Activated T-cell treated with anti-CD3 and anti-CD28 coated beads, Interleukin-2, amount 50 U/mL, for 1 hour (primary cell): ENCODE measurements at regions not wholly inside any gene's neighbourhood (a gene's known extent, or its start where the extent isn't known, plus 50 kb on each side); places are given as distances from the start of the nearest gene placed in this dataset.

Experiments used
- DNase-seq: peaks from one replicate; pipeline ENCODE4 v3.0.0-alpha.2; 2020

DNA sequence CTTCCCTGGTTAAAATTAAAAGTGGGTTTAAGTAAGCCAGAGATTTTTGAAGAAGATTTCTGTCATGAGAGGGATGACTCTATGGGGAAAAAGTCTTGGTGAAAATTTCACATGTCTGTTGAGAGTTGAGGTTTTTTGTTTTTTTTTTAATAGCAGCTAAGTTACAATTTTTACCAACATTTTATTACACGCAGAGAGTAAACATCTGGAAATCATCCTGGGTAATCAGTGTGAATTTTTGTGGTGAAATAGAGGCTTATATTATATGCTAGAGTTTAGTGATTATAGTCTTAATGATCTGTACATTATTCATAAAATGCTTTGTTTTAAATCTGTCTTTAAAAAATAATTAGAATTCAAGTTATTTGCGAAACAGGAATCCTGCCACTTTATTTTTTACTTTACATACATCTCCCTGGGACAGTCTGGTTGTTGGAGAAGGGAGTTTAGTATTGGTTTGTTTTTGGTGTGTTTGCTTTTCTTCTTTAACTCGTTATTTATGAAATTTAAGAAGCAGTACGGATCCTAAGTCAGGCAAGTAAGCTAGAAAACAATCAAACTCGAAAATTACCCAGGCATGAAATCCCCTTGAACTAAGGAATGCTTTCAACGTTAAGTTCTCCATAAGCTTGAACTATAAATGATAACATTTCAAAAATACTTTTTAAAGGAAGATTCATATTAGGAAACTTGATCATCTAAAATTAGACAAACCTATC lies 143.4 kb upstream of the TSC22D2 start:
- DNase-seq, result no peak

DNA sequence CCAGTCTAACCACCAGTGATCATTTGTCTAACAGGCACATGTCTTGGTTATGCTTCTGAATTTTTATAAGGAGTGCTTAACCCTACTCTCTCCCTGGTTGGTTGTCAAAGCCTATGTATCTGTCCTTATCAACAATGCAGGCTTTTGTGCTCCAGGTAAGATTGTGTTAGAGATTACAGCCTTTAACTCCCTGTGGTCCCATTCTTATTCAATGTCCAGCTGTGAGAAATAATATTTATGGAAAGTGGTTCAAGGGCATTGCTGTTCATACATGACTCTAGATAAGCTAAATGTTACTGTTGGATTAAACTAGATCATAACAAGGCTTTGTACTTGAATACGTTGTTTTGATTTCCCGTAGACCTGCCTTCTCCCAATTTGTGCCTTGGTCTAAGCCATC lies 146.1 kb upstream of the TSC22D2 start:
- DNase-seq, result no peak

DNA sequence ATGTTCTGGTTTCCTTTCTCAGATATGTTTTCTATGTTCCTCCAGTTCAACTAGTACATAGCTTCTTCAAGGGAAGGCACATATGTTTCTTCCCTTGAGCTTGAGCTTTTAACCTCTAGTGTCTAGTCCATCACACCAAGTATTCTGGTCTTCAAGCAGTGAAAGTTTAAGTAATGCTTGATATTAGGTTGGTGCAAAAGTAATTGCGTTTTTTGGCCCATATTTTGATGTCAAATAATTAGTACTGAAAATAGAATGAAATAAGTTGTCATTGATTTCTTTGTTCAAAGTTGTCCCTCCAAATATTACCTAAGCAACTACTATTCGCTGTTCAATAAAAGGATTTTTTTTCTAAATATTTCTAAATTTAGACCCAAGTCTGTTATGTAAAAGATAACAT lies 146.7 kb upstream of the TSC22D2 start:
- no peak for DNase-seq

DNA sequence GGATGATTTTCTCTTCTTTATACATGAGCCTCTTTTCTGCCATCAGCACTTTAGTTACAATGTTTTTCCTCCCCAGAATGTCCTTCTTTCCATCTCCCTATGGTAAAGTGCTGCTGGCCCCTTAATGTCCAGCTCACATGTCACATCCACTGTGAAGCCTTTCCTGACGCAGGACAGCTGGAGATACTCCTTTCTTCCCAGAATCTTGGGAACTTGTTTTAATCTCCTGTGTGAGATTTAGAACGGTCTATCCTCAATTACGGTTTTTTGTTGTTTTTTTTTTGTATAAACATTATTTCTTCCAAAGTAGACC lies 147.7 kb upstream of the TSC22D2 start:
- DNase-seq, result no peak

DNA sequence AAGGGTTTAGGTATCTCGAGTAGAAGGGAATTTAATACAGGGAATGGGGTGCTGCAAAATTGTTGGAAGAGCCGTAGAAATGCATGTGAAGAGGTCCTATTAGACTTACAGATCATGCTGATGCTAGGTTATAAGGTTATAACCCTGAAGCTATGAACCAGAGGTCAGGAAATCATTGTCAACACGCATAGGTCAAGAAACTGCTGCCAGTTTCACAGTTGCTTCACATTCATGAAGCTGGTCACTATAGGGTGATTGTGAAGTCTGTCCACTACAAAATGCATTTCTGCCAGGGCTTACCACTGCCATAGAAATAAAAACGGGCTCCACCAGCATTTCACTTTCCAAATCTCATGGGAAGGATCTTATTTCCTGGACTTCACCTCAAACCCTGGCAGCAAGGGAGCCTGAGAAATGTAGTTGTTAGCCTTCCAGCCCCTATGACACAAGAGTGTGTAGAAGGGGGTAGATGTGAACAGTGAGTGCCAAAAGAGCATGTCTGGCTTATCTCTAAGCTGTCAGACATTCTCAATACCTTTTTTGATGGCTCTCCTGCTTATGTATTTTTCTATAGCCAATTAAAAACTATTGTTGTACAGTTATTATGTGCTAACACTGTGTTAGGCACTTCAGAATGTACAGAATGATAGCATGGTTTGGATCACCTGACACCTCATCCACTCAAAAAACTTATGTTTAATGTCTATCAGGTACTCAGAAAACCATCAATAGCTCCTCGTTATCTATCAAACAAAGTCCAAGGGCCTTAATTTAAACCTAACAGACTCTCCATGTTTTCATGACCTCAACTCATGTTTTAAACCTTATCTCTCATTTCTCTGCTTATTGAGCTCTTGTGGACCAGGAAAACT lies 148.3 kb upstream of the TSC22D2 start:
- no peak for DNase-seq

DNA sequence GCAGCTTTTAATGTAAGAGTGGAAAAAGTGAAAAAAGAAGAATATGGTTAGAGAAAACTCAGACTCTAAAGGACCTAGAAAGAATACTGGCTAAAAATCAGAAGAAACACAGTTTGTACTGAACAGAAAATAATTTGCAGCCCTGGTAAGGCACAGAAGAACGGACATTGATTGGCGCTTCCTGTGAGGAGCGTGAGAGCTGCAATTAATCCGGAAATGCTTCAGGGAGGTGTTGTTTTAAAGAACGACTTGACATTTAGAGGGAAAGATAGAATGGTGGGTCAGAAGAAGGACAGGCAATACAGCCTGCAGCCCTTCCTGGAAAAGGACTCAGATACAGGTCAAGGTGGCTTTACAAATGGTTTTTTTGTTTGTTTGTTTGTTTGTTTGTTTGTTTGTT lies 151.3 kb upstream of the TSC22D2 start:
- DNase-seq, result no peak

DNA sequence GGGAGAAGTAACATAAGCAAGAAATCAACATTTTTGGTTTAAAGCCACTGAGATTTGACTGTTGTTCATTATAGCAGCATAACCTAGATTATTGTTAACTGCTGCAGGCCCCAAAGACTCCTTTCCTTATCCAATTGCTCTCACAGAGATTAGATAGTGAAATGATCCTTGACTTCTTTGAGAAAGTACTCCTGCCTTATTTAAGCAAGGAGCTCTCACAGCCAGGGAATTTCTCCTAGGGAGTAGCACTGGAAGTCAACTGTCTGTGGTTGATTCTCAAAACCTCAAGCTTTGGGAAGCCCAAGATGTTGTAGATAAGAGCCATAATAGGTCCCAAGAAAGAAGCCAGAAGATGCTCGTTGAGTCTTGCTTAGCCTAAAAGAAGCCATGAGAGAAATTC lies 151.8 kb upstream of the TSC22D2 start:
- DNase-seq, result no peak

DNA sequence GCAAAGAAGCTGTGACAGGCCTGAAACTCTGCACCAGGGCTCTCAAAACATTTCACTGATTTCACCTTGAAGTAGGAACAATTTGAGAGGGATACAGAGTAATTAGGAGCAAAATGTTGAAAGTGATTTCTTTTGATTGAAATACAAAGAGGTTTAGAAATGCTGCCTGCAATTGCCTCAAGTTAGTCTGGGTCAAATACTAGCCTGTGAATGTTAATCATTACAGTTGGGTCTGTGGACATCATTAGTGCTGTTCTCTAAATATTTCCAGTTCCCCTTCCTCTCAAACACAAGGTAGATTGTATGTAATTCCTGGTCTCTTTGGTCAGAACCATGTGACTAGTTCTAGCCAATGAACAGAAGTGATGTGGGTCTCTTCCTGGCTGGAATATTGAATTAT lies 152.3 kb upstream of the TSC22D2 start:
- DNase-seq, result no peak

DNA sequence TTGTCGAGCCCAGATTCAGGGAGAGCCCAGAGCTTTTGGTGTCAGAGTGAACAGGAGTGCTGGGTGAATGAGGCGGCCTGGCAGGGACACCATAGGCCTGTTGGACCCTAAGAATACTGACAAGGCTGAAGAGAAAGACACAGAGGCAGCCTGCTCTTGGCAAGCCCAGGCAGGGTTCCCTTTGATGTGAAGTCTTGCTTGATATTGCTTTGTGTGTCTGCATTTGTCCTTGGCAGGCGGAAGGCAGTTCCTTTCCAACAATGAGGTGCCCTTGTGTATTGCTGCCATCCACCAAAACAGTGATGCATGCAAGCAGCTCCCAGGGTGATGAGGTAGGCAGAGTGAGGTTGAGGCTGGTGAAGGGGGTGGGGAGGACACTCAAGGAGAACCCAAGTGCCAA lies 152.7 kb upstream of the TSC22D2 start:
- DNase-seq, result no peak

DNA sequence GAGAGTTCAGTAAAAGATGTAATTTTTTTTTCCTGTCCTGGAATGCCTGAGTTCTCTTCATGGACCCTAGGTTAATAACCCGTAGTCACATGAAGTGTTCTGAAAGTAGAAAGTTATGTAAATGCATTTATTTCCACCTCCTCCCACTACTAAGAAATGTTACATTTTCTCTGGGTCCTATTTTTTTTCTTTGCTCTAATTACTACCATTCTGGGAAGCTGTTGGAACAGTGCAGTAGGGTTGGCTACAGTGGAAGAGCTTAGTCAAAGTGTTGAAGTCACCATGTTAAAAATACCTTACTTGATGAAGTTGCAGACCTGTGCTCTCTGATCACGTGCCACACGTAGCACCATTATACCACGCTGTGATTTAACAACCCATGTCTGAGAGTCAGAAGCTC lies 153.8 kb upstream of the TSC22D2 start:
- no peak for DNase-seq

DNA sequence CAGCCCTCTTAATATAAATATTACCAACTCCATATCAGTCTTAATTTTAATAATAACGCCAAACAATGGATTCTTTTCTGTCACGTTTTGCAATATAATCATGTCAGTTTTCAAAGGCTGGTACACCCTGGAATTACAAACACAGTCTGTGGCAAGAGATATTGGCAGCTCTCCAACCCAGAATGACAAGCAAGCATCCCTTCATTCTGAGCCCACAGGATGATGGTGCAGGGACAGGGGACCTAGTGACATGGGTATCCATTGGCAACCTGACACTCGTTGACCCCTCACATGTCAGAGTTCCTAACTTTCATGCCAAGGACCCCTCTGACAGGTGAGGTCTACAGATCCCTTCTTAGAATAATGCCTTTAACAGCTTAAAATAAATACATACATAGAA lies 154.5 kb upstream of the TSC22D2 start:
- no peak for DNase-seq

DNA sequence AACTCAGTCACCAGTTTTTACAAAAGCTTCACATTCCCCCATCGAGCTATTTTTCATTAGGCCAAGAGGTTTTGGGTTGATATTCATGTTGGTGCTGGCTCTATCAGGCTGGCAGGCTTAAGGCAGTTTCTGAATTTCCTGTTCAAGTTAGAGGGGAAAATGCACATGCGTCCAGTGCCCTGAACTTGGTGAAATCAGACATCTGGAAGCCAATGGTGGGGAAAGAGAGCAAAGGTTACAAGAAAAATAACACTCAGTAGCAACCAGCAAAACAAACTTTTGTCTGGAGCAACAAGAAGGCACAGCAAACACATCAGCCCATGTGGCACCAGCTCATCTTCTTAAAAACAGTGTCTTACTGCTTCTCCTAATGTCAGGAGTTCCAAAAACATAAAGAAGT lies 155.6 kb upstream of the TSC22D2 start:
- DNase-seq, result no peak

DNA sequence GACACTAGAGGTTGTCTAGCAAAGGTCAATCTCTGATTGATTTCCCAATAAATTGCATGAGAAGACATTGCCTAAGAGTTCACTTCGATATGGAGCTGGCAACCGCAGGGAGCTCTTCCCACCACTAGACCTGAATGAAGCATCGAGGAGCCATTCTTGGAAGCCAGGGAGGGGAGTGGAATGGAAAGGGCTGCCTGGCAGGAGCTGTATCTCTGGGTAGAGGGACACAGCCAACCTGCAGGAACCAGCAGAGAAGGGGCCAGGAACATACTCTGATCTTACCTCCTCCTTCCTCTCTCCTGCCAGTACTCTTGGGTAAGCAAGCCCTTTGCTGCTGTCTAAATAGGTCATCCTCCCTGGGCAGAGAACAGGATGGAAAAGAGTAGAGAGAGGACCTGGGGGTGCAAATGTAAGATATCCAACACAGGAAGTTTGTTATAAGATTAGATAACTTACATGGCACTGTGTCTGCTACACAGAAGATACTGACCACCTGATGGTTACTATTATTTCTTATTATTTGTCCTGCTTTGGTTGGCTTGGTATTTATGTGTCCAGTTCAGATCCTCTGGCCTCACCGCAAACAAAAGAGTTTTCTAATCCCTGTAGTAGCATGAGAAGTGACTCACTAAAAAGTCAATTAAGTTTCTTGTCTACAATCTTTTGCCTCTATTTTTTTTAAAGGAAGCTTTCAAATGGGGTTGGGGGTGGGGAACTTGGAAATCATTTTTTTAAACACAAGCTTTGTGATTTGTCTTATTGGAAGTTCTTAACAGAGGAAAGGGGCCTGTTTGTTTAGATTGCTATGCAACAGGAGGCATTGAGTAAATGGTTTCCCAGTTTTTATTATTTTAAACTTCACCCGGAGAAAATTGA lies 156.7 kb upstream of the TSC22D2 start:
- DNase-seq, result no peak

DNA sequence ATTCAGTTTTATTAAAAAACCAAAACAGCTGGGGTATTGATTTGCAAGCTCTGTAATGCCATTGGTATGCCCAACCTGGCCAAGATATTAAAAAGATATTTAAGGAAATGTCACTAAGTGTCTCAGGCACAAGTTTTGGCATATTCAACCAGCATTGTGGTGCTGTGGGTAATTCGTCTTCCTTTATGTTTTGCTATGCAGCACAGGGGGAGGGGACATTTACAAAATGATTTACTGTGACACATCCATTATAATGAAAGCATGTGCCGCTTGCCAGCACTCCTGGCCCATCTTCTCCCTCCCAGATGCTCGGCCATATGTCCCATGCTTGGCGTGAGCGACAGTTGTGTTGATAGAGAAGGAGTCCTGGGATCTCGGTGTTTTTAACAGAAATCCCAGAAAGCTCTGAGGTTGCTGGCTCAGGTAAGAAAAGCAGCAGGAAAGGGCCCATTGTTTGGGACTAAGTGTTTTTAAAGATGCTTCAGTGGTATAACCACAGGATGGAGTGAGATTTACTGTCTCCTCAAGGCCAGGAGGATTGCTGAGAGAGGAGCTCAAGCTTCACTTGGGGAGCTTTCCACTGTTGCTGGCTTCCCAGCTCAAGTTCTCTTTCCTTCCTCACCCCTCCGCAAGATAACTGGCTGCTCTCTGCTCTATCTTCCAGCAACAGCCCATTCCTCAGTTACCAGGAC lies 158.2 kb upstream of the TSC22D2 start:
- DNase-seq, result no peak

DNA sequence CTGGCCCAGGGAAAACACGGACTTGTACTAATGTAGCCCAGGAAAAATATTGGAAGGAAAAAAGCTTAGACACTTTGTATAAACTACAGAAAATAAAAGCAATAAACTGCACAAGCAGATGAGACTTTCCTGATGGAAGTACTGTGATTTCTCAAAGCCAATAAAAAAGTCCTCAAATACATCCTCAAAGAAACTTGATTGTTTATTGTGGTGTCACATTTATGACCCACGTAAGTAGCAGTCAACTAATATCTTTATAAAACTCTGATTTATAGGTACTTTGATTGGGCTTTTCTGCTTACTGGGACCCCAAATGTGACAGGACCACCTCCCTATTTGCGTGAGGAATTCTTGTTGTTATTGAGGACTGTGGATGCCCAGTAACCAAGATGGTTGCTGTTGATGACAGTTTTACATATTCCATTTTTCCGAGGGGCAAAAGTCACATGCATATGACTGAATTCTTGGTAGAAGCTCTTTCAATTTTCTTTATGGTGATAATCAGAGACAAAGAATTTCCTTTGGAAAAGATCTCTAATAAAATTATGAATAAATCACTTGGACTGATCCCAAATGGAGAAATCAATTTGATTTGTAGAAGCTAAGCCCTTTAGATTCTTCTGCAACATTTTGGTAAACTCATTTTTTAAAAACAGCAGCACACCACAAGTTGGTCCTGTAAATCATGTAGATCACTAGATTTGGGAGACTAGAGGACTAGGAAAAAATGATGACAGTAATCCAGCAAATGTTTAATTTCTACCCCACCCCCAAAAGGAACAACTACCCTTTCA lies 159.0 kb upstream of the TSC22D2 start:
- no peak for DNase-seq

DNA sequence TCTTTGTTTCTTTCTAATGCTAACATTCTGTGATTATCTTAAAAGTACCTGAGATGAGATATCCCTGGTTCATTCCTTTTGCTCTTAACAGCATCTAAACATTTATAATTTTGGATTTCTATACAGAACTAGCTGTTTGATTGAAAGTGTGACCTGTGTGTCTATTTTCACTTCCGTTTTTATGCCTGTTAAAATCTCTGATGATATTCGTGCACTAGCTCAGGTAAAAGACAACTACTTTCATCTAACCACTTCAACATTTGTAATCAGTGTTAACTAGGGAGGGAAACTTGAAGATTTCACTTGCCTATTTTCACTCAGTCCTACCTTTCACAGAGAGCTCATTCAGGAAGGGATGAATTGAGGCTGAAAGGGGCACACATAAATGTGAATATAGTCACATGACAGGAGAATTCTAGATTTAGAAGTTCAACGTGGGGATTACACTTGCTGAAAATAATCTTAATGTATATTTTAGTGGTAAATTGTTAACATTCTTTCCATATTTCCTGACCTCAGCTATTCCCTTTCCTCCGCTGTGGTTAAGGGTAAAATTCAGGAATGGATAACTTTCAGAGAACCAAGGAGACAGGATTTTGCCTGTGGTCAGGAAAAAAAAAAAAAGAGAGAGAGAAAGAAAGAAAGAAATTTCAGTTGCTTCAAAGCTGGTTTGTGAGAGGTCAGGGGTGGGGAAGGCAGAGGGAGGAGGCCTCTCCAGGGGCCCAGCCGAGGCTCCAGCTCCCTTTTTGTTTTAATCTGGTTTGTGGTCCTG lies 159.8 kb upstream of the TSC22D2 start:
- DNase-seq, result no peak

DNA sequence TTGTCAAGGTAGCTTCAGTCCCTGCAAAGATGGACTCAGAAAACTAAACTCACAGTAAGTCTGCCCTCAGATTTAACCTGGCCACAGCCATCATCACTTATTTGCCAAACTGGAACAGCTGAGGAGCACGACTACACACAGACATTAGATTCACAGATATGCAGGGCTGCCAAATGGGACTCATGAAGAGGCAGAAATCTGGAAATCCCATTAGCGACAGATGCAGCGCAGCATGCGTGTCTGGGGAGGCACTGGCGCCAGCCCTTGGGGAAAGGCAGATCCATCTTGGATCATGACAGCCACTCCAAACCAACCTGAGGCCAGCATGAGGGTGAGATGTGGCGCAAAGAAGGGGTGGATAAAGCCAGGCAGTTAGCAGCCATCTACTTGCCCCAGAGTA lies 160.7 kb upstream of the TSC22D2 start:
- no peak for DNase-seq

DNA sequence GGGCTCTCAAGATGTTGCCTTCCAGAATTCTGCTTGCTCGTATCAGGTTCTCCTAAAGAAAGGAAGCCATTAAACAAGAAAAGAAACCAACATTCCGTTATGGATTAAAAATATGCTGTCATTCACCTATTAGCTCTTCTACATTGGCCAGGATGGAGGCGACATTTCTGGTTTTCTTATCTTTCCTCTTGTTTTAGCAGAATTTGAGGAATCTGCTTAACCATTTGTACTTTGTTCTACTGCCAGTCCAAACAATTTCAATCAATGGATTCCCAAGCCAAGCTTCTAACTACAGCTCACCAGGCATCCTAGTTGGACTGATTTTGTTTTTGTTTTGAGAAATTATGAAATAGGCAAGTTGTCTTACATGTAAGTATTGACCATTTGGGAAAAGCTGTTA lies 164.6 kb upstream of the TSC22D2 start:
- no peak for DNase-seq

DNA sequence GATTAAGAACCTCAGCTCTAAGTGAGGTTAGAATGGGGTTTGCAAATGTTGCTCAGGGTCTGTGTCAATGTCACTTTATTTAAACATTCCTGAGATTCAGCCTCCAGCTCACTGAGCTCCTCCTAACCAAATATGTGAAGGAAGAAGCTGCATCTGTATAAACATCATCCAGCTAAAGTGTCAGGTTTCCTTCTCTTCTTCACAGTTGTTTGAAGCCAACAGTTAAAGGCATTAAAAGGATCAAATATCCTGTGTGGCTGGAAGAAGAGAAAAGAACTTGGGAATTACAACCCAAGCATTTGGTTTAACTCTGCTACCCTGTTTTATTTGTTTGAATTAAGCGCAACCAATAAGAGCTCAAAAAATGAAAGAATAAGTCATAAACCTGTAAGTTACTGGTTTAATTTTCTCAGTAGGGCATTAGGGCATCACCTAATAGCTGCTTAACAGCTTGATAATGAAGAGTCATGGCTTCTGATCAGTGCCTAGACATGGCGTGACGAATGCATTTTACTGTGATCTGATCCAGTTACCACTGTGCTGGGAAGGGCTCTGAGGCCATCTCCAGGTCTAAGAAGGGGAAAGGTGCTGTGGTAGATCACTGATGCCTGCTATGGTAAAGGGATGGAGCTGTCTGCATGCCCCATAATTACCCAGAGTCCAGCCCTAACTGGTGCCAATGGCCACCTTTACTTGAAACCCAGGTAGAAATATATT lies 165.7 kb upstream of the TSC22D2 start:
- no peak for DNase-seq

DNA sequence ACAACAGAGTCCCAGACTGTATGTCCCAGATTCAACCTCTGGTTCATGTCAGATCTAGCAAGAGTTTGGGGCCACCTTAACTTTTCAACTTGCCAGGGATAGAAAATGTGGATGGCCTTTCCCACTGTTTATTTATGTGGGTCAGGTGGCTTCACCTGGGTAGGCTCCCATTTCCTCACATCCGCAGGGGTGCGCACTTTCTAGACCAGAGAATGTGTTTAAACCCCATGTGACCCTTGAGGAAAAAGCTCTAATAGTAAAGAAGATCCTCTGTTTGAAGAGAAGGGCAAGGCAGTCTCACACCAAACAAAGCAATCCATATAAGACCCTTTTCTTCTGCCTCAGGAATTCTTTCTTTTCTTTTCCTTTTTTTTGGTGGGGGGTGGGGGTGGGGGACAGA lies 167.2 kb upstream of the TSC22D2 start:
- DNase-seq, result no peak

DNA sequence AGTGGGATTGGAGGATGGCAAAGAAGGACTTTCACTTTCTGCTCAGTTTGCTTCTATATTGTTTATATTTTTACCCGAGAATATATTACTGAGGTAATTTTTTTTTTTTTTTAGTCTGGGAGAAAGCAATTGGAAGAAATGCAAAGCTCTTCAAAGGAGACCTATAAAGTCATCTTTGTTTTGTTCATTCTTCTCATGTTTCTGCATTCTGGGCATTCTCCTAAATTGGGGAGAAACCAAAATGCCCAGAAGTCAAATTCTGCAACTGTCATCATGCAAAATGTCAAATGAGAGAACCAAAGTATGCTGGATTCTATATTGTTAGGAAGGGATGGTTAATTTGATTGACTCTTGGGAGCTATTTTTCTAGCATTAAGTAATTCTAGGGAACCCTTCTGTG lies 168.3 kb upstream of the TSC22D2 start:
- no peak for DNase-seq
